GM12891 (cell line): ENCODE measurements at regions not wholly inside any gene's neighbourhood (a gene's known extent, or its start where the extent isn't known, plus 50 kb on each side); places are given as distances from the start of the nearest gene placed in this dataset.

ENCODE experiments used
- POLR2A ChIP-seq: IDR thresholded peaks from 2 replicates; pipeline ENCODE4 v1.6.1; 2011; ENCODE audit warnings: low read depth, low read length, control low read depth
- SPI1 ChIP-seq: IDR thresholded peaks from 2 replicates; pipeline ENCODE4 v1.6.1; 2011; ENCODE audit warnings: low read depth, low read length, control low read depth
- TAF1 ChIP-seq: IDR thresholded peaks from 2 replicates; pipeline ENCODE4 v1.6.1; 2011; ENCODE audit warnings: low read depth, low read length, control low read depth

DNA sequence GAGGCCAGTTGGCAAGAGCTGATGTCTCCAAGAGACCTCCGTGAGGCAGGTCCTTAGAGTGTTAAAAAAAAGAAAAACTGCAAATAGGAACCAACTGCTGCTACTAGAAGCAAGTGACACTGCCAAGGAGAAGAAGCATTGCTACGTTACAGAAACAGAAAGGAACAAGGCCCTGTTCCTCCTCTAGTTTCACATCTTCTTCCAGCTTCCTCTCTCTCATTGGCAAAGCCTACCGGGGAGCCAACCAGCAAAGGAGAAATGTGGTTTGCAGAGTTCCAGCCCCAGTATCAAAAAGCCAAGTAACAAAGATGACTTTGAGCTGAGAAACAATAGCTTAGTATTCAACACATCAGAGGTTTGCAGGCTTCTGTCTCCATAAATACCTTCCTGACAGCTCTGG is 145.9 kb downstream of the PRELID2 start:
- TF ChIP-seq SPI1 = peak; percentile 52; the same call in 1 of the 2 replicates
- TF ChIP-seq POLR2A = no peak
- no peak for TF ChIP-seq TAF1
